ENCODE measurements at regions not wholly inside any gene's neighbourhood (a gene's known extent, or its start where the extent isn't known, plus 50 kb on each side); places are given as distances from the start of the nearest gene placed in this dataset.
"Not testable (repeated sequence)": the region's sequence is repeated elsewhere in the genome, so short reads cannot be mapped to it uniquely, and the experiment has no call there.

- Histone ChIP-seq H3K4me3 (no peak overlapping the region), H3K36me3 (replicated peaks in 1 of 2; ENCODE audit: insufficient read depth in 1 of 2, low read depth in 2 of 2) (no peaks in the 10 kb centered on the region), H3K27me3 (no peaks in the 10 kb centered on the region), H3K9me3 (no peaks in the 10 kb centered on the region), H3K4me1 (no peaks in the 10 kb centered on the region), H3K27ac (no peak overlapping the region)
- intact Hi-C loops (cut with DNase I), result no loop called here
- 46% methylated on average over 1 of the region's 3 CpGs; no CpG with 5 or more reads in 1 of the 2 donors for WGBS, 2 donors
- TF ChIP-seq POLR2A (IDR thresholded peaks at IDR 0.05) (no peak), CTCF (IDR thresholded peaks at IDR 0.05) (no peak)
- ATAC-seq, result no peak
- no peak for DNase-seq
Measured at GRCh38 chr14:106021832-106022231, 495.4 kb downstream of the TMEM121 start.

GRCh38 chr14:106022648-106023047 lies 496.3 kb downstream of the TMEM121 start:
- H3K27me3 ChIP-seq; H3K27ac ChIP-seq; H3K36me3 ChIP-seq (replicated peaks in 1 of 2; ENCODE audit: insufficient read depth in 1 of 2, low read depth in 2 of 2); DNase-seq; H3K4me3 ChIP-seq; intact Hi-C loops (cut with DNase I); H3K9me3 ChIP-seq; ATAC-seq; H3K4me1 ChIP-seq: not testable (repeated sequence)
- WGBS, 2 donors, result 48% methylated on average over 5 of the region's 5 CpGs; no CpG with 5 or more reads in 1 of the 2 donors

GRCh38 chr14:106023411-106023810 lies 497.0 kb downstream of the TMEM121 start:
- ATAC-seq (no peak), DNase-seq (no peak)
- 75% methylated on average over 1 of the region's 1 CpG; no CpG with 5 or more reads in 1 of the 2 donors for WGBS, 2 donors
- no peak for TF ChIP-seq CTCF (IDR thresholded peaks at IDR 0.05)
- Histone ChIP-seq H3K27ac (no peak overlapping the region), H3K4me3 (no peak overlapping the region), H3K27me3 (no peaks in the 10 kb centered on the region), H3K9me3 (no peaks in the 10 kb centered on the region), H3K36me3 (replicated peaks in 1 of 2; ENCODE audit: insufficient read depth in 1 of 2, low read depth in 2 of 2) (no peaks in the 10 kb centered on the region), H3K4me1 (no peaks in the 10 kb centered on the region)
- intact Hi-C loops (cut with DNase I), result no loop called here

GRCh38 chr14:106024983-106025604 lies 498.7 kb downstream of the TMEM121 start:
- intact Hi-C loops (cut with DNase I), result no loop called here
- no peaks in the 10 kb centered on the region for H3K4me1 ChIP-seq
- ATAC-seq (no peak), DNase-seq (no peak)
- TF ChIP-seq POLR2A (IDR thresholded peaks at IDR 0.05) (no peak), CTCF (IDR thresholded peaks at IDR 0.05) (no peak)
- H3K9me3 ChIP-seq, result no peaks in the 10 kb centered on the region
- no peaks in the 10 kb centered on the region for H3K36me3 ChIP-seq (replicated peaks in 1 of 2; ENCODE audit: insufficient read depth in 1 of 2, low read depth in 2 of 2)
- no peak overlapping the region for H3K4me3 ChIP-seq
- 45% methylated on average over 7 of the region's 7 CpGs; no CpG with 5 or more reads in 1 of the 2 donors for WGBS, 2 donors
- H3K27me3 ChIP-seq, result no peaks in the 10 kb centered on the region
- no peak overlapping the region for H3K27ac ChIP-seq

- intact Hi-C loops (cut with DNase I), result no loop called here
Measured at GRCh38 chr14:106026026-106026425, 499.6 kb downstream of the TMEM121 start.

GRCh38 chr14:106027759-106028158 lies 501.4 kb downstream of the TMEM121 start:
- intact Hi-C loops (cut with DNase I); H3K4me3 ChIP-seq; DNase-seq; H3K36me3 ChIP-seq (replicated peaks in 1 of 2; ENCODE audit: insufficient read depth in 1 of 2, low read depth in 2 of 2); H3K9me3 ChIP-seq; H3K4me1 ChIP-seq; H3K27me3 ChIP-seq; ATAC-seq; H3K27ac ChIP-seq: not testable (repeated sequence)
- 62 to 78% methylated on average over 3 to 4 of the region's 6 CpGs for WGBS, 2 donors

More at GRCh38 chr14:106026026-106026425, 499.6 kb downstream of the TMEM121 start:
- Histone ChIP-seq H3K4me1 (no peaks in the 10 kb centered on the region), H3K27me3 (no peaks in the 10 kb centered on the region), H3K9me3 (no peaks in the 10 kb centered on the region), H3K27ac (no peak overlapping the region), H3K4me3 (no peak overlapping the region), H3K36me3 (replicated peaks in 1 of 2; ENCODE audit: insufficient read depth in 1 of 2, low read depth in 2 of 2) (no peaks in the 10 kb centered on the region)
- DNase-seq (no peak), ATAC-seq (no peak)
- WGBS, 2 donors, result 33% methylated on average over 3 of the region's 6 CpGs; no CpG with 5 or more reads in 1 of the 2 donors
- TF ChIP-seq POLR2A (IDR thresholded peaks at IDR 0.05), result no peak
- TF ChIP-seq CTCF (IDR thresholded peaks at IDR 0.05), result no peak

Measured in body of pancreas (tissue), 4 donors.